CD4-positive, alpha-beta T cell (primary cell): ENCODE measurements at regions not wholly inside any gene's neighbourhood (a gene's known extent, or its start where the extent isn't known, plus 50 kb on each side); places are given as distances from the start of the nearest gene placed in this dataset.

Source experiments
- ATAC-seq: fragments of 200-7000 bp; cut with Tn5 transposase; one replicate; pipeline ENCODE4 v1.10.0; 2022; ENCODE audit warnings: mild to moderate bottlenecking; ENCODE audit not compliant: poor library complexity
- CTCF ChIA-PET: fragments of 350-600 bp; sonication (Branson Sonifier 250); formaldehyde crosslinking; loops from one replicate; lab custom pipeline; 2021; ENCODE audit warnings: antibody characterized with exemption, inconsistent platforms; lab: Charles Lee
- POLR2A ChIA-PET: fragments of 350-600 bp; sonication (Branson Sonifier 250); formaldehyde crosslinking; loops from one replicate; lab custom pipeline; 2021; ENCODE audit warnings: antibody characterized with exemption, inconsistent platforms; lab: Charles Lee
- DNase-seq, 14 experiments: peaks; one replicate each; pipeline ENCODE4 v3.0.0-alpha.2; 2013 to 2020; ENCODE audit warnings: mixed read lengths in 2 of 14
- H3K27ac ChIP-seq, 2 donors: one replicate each; pipeline versions ENCODE4 v1.5.1 to v1.7.0; 2013; ENCODE audit warnings: low read length in 2 of 2, low read depth in 1 of 2, mild to moderate bottlenecking in 1 of 2
- H3K27me3 ChIP-seq, 2 experiments: 1 replicate in 1 of 2; 2 replicates in 1 of 2; pipeline versions ENCODE4 v1.6.1 to v1.7.0; 2013; ENCODE audit warnings: low read length in 2 of 2, control low read depth in 1 of 2, mild to moderate bottlenecking in 1 of 2, moderate library complexity in 1 of 2; ENCODE audit not compliant: insufficient read depth in 2 of 2, control insufficient read depth in 1 of 2
- H3K36me3 ChIP-seq: one replicate; pipeline ENCODE4 v1.6.1; 2013; ENCODE audit warnings: low read length, control low read depth; ENCODE audit not compliant: insufficient read depth
- H3K4me1 ChIP-seq: one replicate; pipeline ENCODE4 v1.6.1; 2013; ENCODE audit warnings: low read length, control low read depth; ENCODE audit not compliant: insufficient read depth
- H3K4me3 ChIP-seq: one replicate; pipeline ENCODE4 v1.5.1; 2013; ENCODE audit warnings: mild to moderate bottlenecking, low read length, moderate library complexity
- H3K9me3 ChIP-seq, 2 experiments: 1 replicate in 1 of 2; 2 replicates in 1 of 2; pipeline versions ENCODE4 v1.6.1 to v1.7.0; 2013; ENCODE audit warnings: low read length in 2 of 2, mild to moderate bottlenecking in 2 of 2, control low read depth in 1 of 2, moderate library complexity in 1 of 2; ENCODE audit not compliant: control insufficient read depth in 1 of 2, insufficient read depth in 1 of 2
- H3K27ac Mint-ChIP-seq: one replicate; pipeline ENCODE4 v1.8.0; 2020; ENCODE audit warnings: mixed read lengths
- H3K27me3 Mint-ChIP-seq: one replicate; pipeline ENCODE4 v1.8.0; 2021; ENCODE audit warnings: mixed read lengths
- H3K36me3 Mint-ChIP-seq: one replicate; pipeline ENCODE4 v1.8.0; 2021; ENCODE audit warnings: low read depth, mixed read lengths
- H3K4me1 Mint-ChIP-seq: one replicate; pipeline ENCODE4 v1.8.0; 2021; ENCODE audit warnings: low read depth, mixed read lengths
- H3K4me3 Mint-ChIP-seq: one replicate; pipeline ENCODE4 v1.8.0; 2020; ENCODE audit warnings: mild to moderate bottlenecking, mixed read lengths
- H3K9me3 Mint-ChIP-seq: one replicate; pipeline ENCODE4 v1.8.0; 2020; ENCODE audit warnings: mixed read lengths
- CTCF ChIP-seq: fragments of 200-600 bp; IDR thresholded peaks from one replicate; pipeline ENCODE4 v1.8.0; 2022; ENCODE audit warnings: antibody characterized with exemption, mild to moderate bottlenecking
- intact Hi-C, 2 experiments: fragments of 100-400 bp; cut with DNase I in 1 of 2; cut with micrococcal nuclease in 1 of 2; formaldehyde crosslinking; loops; one replicate each; pipeline versions ENCODE4 v1.15.1 to v1.9.0; 2023 to 2025; cut with DNase I, micrococcal nuclease

- no peak overlapping the region for H3K27ac Mint-ChIP-seq
- CTCF ChIA-PET: no interaction called here
- no peak for DNase-seq
- Histone ChIP-seq H3K4me3 (no peak overlapping the region), H3K27me3 (no peaks in the 10 kb centered on the region), H3K4me1 (no peaks in the 10 kb centered on the region), H3K9me3 (no peaks in the 10 kb centered on the region), H3K27ac (no peak overlapping the region), H3K36me3 (no peaks in the 10 kb centered on the region)
- no peaks in the 10 kb centered on the region for H3K4me1 Mint-ChIP-seq
- POLR2A ChIA-PET: no interaction called here
- no peaks in the 10 kb centered on the region for H3K27me3 Mint-ChIP-seq
- no peaks in the 10 kb centered on the region for H3K36me3 Mint-ChIP-seq
- ATAC-seq: no peak
- intact Hi-C loops: no loop called here
- H3K9me3 Mint-ChIP-seq: no peaks in the 10 kb centered on the region
- TF ChIP-seq CTCF: no peak
- H3K4me3 Mint-ChIP-seq: no peak overlapping the region
Measured at GRCh38 chr10:21363731-21364104, 161.8 kb downstream of the SKIDA1 start.

- no peaks in the 10 kb centered on the region for H3K9me3 Mint-ChIP-seq
- H3K4me1 ChIP-seq: no peaks in the 10 kb centered on the region
- no peaks in the 10 kb centered on the region for H3K4me1 Mint-ChIP-seq
- no peak for TF ChIP-seq CTCF
- ChIA-PET POLR2A (no interaction called here), CTCF (no interaction called here)
- H3K36me3 Mint-ChIP-seq: no peaks in the 10 kb centered on the region
- H3K27me3 Mint-ChIP-seq: no peaks in the 10 kb centered on the region
- no peak overlapping the region for H3K4me3 ChIP-seq
- no peak for ATAC-seq
- no peaks in the 10 kb centered on the region for H3K27me3 ChIP-seq
- H3K4me3 Mint-ChIP-seq: no peak overlapping the region
- no peak overlapping the region for H3K27ac ChIP-seq
- H3K9me3 ChIP-seq: no peaks in the 10 kb centered on the region
- no peak overlapping the region for H3K27ac Mint-ChIP-seq
- H3K36me3 ChIP-seq: no peaks in the 10 kb centered on the region
- no peak for DNase-seq
- intact Hi-C loops: no loop called here
Measured at GRCh38 chr10:21363092-21363730, 162.3 kb downstream of the SKIDA1 start.

GRCh38 chr10:21359202-21359601, 166.3 kb downstream of the SKIDA1 start:
- CTCF ChIA-PET: interaction anchor here (1.0 kb wide), 1 partner anchor 14 kb away, joined by 3 read pairs; no protein-coding TSS in a partner anchor

More at GRCh38 chr10:21359202-21359601, 166.3 kb downstream of the SKIDA1 start:
- no peaks in the 10 kb centered on the region for H3K4me1 Mint-ChIP-seq
- intact Hi-C loops: no loop called here
- ATAC-seq: no peak
- no peak overlapping the region for H3K4me3 Mint-ChIP-seq
- H3K27ac ChIP-seq: no peak overlapping the region
- H3K27me3 Mint-ChIP-seq: no peaks in the 10 kb centered on the region
- H3K27me3 ChIP-seq: no peaks in the 10 kb centered on the region
- POLR2A ChIA-PET: no interaction called here
- no peaks in the 10 kb centered on the region for H3K36me3 ChIP-seq
- TF ChIP-seq CTCF: no peak
- H3K9me3 ChIP-seq: no peaks in the 10 kb centered on the region
- H3K27ac Mint-ChIP-seq: no peak overlapping the region
- no peak overlapping the region for H3K4me3 ChIP-seq
- no peaks in the 10 kb centered on the region for H3K4me1 ChIP-seq
- no peaks in the 10 kb centered on the region for H3K9me3 Mint-ChIP-seq
- no peak for DNase-seq
- no peaks in the 10 kb centered on the region for H3K36me3 Mint-ChIP-seq
